Neural cell (in vitro differentiated cells): ENCODE measurements at regions not wholly inside any gene's neighbourhood (a gene's known extent, or its start where the extent isn't known, plus 50 kb on each side); places are given as distances from the start of the nearest gene placed in this dataset.

Experiments used
- H2AFZ ChIP-seq: fragments of 200-600, 300-800 bp; sonication (generic), shearing (Covaris generic); 2 replicates; pipeline ENCODE4 v1.6.0; 2014; ENCODE audit warnings: low read depth, mild to moderate bottlenecking, antibody characterized with exemption, low read length, moderate library complexity
- H3F3A ChIP-seq: fragments of 200-600 bp; shearing (Covaris generic); 2 replicates; pipeline ENCODE4 v1.6.1; 2016; ENCODE audit warnings: mild to moderate bottlenecking, moderate library complexity, mixed read lengths, antibody characterized with exemption, low read length; ENCODE audit not compliant: insufficient read depth, poor library complexity, severe bottlenecking
- H3K27ac ChIP-seq: fragments of 200-600, 300-800 bp; sonication (generic), shearing (Covaris generic); 2 replicates; pipeline ENCODE4 v1.5.1; 2014; ENCODE audit warnings: mild to moderate bottlenecking, low read length, moderate library complexity
- H3K27me3 ChIP-seq: fragments of 300-800, 200-600 bp; sonication (generic), shearing (Covaris generic); 2 replicates; pipeline ENCODE4 v1.6.0; 2014; ENCODE audit warnings: mild to moderate bottlenecking, low read depth, low read length, moderate library complexity; ENCODE audit not compliant: insufficient read depth
- H3K36me3 ChIP-seq: fragments of 300-800, 200-600 bp; sonication (generic), shearing (Covaris generic); 2 replicates; pipeline ENCODE4 v1.5.1; 2014; ENCODE audit warnings: mild to moderate bottlenecking, antibody characterized with exemption, low read length, moderate library complexity; ENCODE audit not compliant: insufficient read depth
- H3K4me2 ChIP-seq: fragments of 300-800, 200-600 bp; sonication (generic), shearing (Covaris generic); 2 replicates; pipeline ENCODE4 v1.6.0; 2014; ENCODE audit warnings: mild to moderate bottlenecking, low read length
- H3K4me3 ChIP-seq: fragments of 300-800, 200-600 bp; sonication (generic), shearing (Covaris generic); 2 replicates; pipeline ENCODE4 v1.5.1; 2014; ENCODE audit warnings: mild to moderate bottlenecking, low read length, moderate library complexity
- H3K79me2 ChIP-seq: fragments of 200-600 bp; shearing (Covaris generic); replicated peaks from 2 replicates; pipeline ENCODE4 v1.6.0; 2014; ENCODE audit warnings: mild to moderate bottlenecking, low read length, moderate library complexity; ENCODE audit not compliant: insufficient read depth
- H3K9ac ChIP-seq: fragments of 300-800, 200-600 bp; sonication (generic), shearing (Covaris generic); 2 replicates; pipeline ENCODE4 v1.6.1; 2016; ENCODE audit warnings: mild to moderate bottlenecking, low read length, mixed read lengths
- H3K9me2 ChIP-seq: fragments of 200-600 bp; shearing (Covaris generic); 2 replicates; pipeline ENCODE4 v1.6.1; 2016; ENCODE audit warnings: mild to moderate bottlenecking, low read length, mixed read lengths; ENCODE audit not compliant: insufficient read depth
- H3K9me3 ChIP-seq: fragments of 200-600, 300-800 bp; sonication (generic), shearing (Covaris generic); 2 replicates; pipeline ENCODE4 v1.6.1; 2016; ENCODE audit warnings: mild to moderate bottlenecking, mixed run types, low read length, moderate library complexity, mixed read lengths
- H4K20me1 ChIP-seq: fragments of 200-600 bp; shearing (Covaris generic); 2 replicates; pipeline ENCODE4 v1.6.1; 2016; ENCODE audit warnings: mild to moderate bottlenecking, mixed run types; ENCODE audit not compliant: insufficient read depth
- EP300 ChIP-seq: fragments of 450-650 bp; conservative IDR thresholded peaks from 2 replicates; pipeline ENCODE4 v1.6.1; 2014; ENCODE audit warnings: antibody characterized with exemption, mild to moderate bottlenecking, moderate library complexity; ENCODE audit not compliant: poor library complexity, severe bottlenecking
- EZH2 ChIP-seq: fragments of 200-600, 300-800 bp; shearing (Covaris generic), sonication (generic); IDR thresholded peaks from 2 replicates; pipeline ENCODE4 v1.6.1; 2014; ENCODE audit warnings: antibody characterized with exemption, low read length, borderline replicate concordance, mild to moderate bottlenecking; ENCODE audit not compliant: insufficient read depth, poor library complexity, severe bottlenecking
- MXI1 ChIP-seq: fragments of 450-650 bp; conservative IDR thresholded peaks from 2 replicates; pipeline ENCODE4 v1.6.1; 2014; ENCODE audit warnings: antibody characterized with exemption, mild to moderate bottlenecking; ENCODE audit not compliant: poor library complexity, severe bottlenecking
- POLR2AphosphoS5 ChIP-seq: IDR thresholded peaks from 2 replicates; pipeline ENCODE4 v1.6.1; 2012
- RAD21 ChIP-seq: fragments of 450-650 bp; conservative IDR thresholded peaks from 2 replicates; pipeline ENCODE4 v1.6.1; 2014; ENCODE audit warnings: antibody characterized with exemption, mild to moderate bottlenecking, moderate library complexity
- SMC3 ChIP-seq: fragments of 450-650 bp; conservative IDR thresholded peaks from 2 replicates; pipeline ENCODE4 v1.6.1; 2014; ENCODE audit warnings: antibody characterized with exemption, mild to moderate bottlenecking, moderate library complexity; ENCODE audit not compliant: poor library complexity
- TAF1 ChIP-seq: IDR thresholded peaks from 2 replicates; pipeline ENCODE4 v1.6.1; 2012; ENCODE audit warnings: low read depth
- TF ChIP-seq, protein P1 (sequence below): IDR thresholded peaks from 2 replicates; pipeline ENCODE4 v1.6.1; 2012; ENCODE audit warnings: borderline replicate concordance
- TF ChIP-seq, protein P2 (sequence below): fragments of 450-650 bp; IDR thresholded peaks from 2 replicates; pipeline ENCODE4 v1.5.1; 2014; ENCODE audit warnings: antibody characterized with exemption, mild to moderate bottlenecking, moderate library complexity; ENCODE audit not compliant: poor library complexity, severe bottlenecking

DNA sequence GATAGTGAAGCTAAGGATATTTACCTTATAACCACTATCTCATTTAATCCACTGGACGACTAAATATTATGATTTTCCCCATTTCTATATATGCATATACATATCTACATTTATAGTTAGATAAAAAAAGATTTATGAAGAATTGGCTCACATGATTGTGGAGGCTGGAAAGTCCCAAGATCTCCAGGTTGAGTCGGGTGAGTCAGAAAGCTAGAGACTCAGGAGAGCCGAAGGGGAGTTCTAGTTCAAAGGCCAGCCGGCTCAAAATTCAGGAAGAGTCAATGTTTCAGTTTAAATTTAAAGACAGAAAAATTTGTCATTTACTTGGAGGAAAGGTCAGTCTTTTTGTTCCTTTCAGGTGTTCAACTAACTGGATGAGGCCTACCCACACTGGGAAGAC lies 158.2 kb upstream of the CPEB2 start:
- Histone ChIP-seq H3K27ac (no peak overlapping the region), H3K9me3 (peaks cover 2% of the 10 kb centered on the region), H4K20me1 (no peaks in the 10 kb centered on the region), H2AFZ (no peak overlapping the region), H3F3A (no peaks in the 10 kb centered on the region), H3K4me3 (no peak overlapping the region), H3K9ac (no peak overlapping the region), H3K36me3 (no peaks in the 10 kb centered on the region), H3K79me2 (no peaks in the 10 kb centered on the region), H3K9me2 (no peaks in the 10 kb centered on the region), H3K27me3 (no peaks in the 10 kb centered on the region), H3K4me2 (no peak overlapping the region)
- TF ChIP-seq EP300 (no peak), SMC3 (no peak), MXI1 (no peak), EZH2 (no peak), POLR2AphosphoS5 (no peak), RAD21 (no peak), TAF1 (no peak)
- TF ChIP-seq, protein P1, sequence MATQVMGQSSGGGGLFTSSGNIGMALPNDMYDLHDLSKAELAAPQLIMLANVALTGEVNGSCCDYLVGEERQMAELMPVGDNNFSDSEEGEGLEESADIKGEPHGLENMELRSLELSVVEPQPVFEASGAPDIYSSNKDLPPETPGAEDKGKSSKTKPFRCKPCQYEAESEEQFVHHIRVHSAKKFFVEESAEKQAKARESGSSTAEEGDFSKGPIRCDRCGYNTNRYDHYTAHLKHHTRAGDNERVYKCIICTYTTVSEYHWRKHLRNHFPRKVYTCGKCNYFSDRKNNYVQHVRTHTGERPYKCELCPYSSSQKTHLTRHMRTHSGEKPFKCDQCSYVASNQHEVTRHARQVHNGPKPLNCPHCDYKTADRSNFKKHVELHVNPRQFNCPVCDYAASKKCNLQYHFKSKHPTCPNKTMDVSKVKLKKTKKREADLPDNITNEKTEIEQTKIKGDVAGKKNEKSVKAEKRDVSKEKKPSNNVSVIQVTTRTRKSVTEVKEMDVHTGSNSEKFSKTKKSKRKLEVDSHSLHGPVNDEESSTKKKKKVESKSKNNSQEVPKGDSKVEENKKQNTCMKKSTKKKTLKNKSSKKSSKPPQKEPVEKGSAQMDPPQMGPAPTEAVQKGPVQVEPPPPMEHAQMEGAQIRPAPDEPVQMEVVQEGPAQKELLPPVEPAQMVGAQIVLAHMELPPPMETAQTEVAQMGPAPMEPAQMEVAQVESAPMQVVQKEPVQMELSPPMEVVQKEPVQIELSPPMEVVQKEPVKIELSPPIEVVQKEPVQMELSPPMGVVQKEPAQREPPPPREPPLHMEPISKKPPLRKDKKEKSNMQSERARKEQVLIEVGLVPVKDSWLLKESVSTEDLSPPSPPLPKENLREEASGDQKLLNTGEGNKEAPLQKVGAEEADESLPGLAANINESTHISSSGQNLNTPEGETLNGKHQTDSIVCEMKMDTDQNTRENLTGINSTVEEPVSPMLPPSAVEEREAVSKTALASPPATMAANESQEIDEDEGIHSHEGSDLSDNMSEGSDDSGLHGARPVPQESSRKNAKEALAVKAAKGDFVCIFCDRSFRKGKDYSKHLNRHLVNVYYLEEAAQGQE: no peak
- TF ChIP-seq, protein P2, sequence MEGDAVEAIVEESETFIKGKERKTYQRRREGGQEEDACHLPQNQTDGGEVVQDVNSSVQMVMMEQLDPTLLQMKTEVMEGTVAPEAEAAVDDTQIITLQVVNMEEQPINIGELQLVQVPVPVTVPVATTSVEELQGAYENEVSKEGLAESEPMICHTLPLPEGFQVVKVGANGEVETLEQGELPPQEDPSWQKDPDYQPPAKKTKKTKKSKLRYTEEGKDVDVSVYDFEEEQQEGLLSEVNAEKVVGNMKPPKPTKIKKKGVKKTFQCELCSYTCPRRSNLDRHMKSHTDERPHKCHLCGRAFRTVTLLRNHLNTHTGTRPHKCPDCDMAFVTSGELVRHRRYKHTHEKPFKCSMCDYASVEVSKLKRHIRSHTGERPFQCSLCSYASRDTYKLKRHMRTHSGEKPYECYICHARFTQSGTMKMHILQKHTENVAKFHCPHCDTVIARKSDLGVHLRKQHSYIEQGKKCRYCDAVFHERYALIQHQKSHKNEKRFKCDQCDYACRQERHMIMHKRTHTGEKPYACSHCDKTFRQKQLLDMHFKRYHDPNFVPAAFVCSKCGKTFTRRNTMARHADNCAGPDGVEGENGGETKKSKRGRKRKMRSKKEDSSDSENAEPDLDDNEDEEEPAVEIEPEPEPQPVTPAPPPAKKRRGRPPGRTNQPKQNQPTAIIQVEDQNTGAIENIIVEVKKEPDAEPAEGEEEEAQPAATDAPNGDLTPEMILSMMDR: no peak

DNA sequence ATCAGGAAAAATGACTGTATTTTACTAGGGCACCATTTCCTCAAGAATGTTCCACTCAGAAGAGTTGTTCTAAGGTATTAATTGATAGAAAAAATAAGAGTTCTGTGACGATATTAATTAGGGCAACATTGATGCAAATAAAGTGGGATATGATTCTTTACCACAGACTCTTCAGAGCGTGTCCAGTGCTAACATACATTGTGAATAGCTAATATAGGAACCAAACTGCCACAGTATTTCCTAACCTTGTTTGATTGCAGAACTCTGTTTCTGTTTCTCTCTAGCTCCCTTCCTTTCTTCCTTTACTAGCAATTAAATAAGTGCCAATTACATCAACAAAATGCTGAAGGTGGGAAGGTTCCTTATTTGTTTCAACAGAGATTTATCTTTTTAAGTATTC lies 154.1 kb upstream of the CPEB2 start:
- TF ChIP-seq POLR2AphosphoS5 (no peak), MXI1 (no peak), EZH2 (no peak), TAF1 (no peak)
- TF ChIP-seq, protein P2: no peak
- TF ChIP-seq, protein P1: no peak
- H3F3A ChIP-seq: no peaks in the 10 kb centered on the region
- no peak overlapping the region for H3K4me3 ChIP-seq
- no peak overlapping the region for H3K4me2 ChIP-seq
- no peak overlapping the region for H2AFZ ChIP-seq
- no peak overlapping the region for H3K27ac ChIP-seq
- no peaks in the 10 kb centered on the region for H3K27me3 ChIP-seq
- H4K20me1 ChIP-seq: no peaks in the 10 kb centered on the region
- H3K9me3 ChIP-seq: no peaks in the 10 kb centered on the region
- H3K79me2 ChIP-seq: no peaks in the 10 kb centered on the region
- H3K9ac ChIP-seq: no peak overlapping the region
- no peaks in the 10 kb centered on the region for H3K36me3 ChIP-seq
- no peaks in the 10 kb centered on the region for H3K9me2 ChIP-seq
